T-cell (primary cell): ENCODE measurements at regions not wholly inside any gene's neighbourhood (a gene's known extent, or its start where the extent isn't known, plus 50 kb on each side); places are given as distances from the start of the nearest gene placed in this dataset.
"Not testable (repeated sequence)": the region's sequence is repeated elsewhere in the genome, so short reads cannot be mapped to it uniquely, and the experiment has no call there.

Experiments
- ATAC-seq, 4 experiments: fragments of 200-7000 bp in 3 of 4; fragments of 150-1000 bp in 1 of 4; cut with Tn5 transposase; replicated peaks in 1 of 4; 1 replicate in 3 of 4; 2 replicates in 1 of 4; pipeline ENCODE4 v1.10.0; 2021; ENCODE audit warnings: moderate library complexity in 3 of 4, mild to moderate bottlenecking in 2 of 4, moderate number of reproducible peaks in 1 of 4
- CTCF ChIA-PET, 2 donors: fragments of 300-600 bp; sonication (Branson Sonifier 250); formaldehyde crosslinking; loops; one replicate each; lab custom pipeline; 2022; ENCODE audit warnings: antibody characterized with exemption in 2 of 2; lab: Charles Lee
- POLR2A ChIA-PET, 2 donors: fragments of 300-600 bp; sonication (Branson Sonifier 250); formaldehyde crosslinking; loops; one replicate each; lab custom pipeline; 2022; ENCODE audit warnings: antibody characterized with exemption in 2 of 2; lab: Charles Lee
- DNase-seq, 35 experiments: peaks; one replicate each; pipeline versions ENCODE4 v3.0.0 to v3.0.0-alpha.2; 2013 to 2023
- H3K27ac ChIP-seq: one replicate; pipeline ENCODE4 v1.5.1; 2013; ENCODE audit warnings: low read length
- H3K27me3 ChIP-seq, 2 experiments: replicated peaks in 1 of 2; 1 replicate in 1 of 2; 2 replicates in 1 of 2; pipeline versions ENCODE4 v1.6.1 to v1.7.0; 2013; ENCODE audit warnings: low read length in 1 of 2, mixed read lengths in 1 of 2; ENCODE audit not compliant: control insufficient read depth in 2 of 2, insufficient read depth in 2 of 2; ENCODE audit errors: extremely low read depth in 1 of 2
- H3K36me3 ChIP-seq, 2 donors: 1 replicate in 1 of 2; 2 replicates in 1 of 2; pipeline versions ENCODE4 v1.6.1 to v1.7.0; 2013; ENCODE audit warnings: low read length in 1 of 2; ENCODE audit not compliant: control insufficient read depth in 2 of 2, insufficient read depth in 1 of 2; ENCODE audit errors: extremely low read depth in 1 of 2
- H3K4me1 ChIP-seq, 2 experiments: 1 replicate in 1 of 2; 2 replicates in 1 of 2; pipeline versions ENCODE4 v1.6.1 to v1.7.0; 2013; ENCODE audit warnings: low read length in 2 of 2, mixed read lengths in 1 of 2; ENCODE audit not compliant: insufficient read depth in 2 of 2, control insufficient read depth in 1 of 2; ENCODE audit errors: extremely low read depth in 1 of 2
- H3K4me3 ChIP-seq, 2 donors: 1 replicate in 1 of 2; 2 replicates in 1 of 2; pipeline versions ENCODE4 v1.5.1 to v1.7.0; 2013; ENCODE audit warnings: mild to moderate bottlenecking in 2 of 2, low read length in 1 of 2, moderate library complexity in 1 of 2; ENCODE audit not compliant: control insufficient read depth in 1 of 2; ENCODE audit errors: extremely low read depth in 1 of 2
- H3K9me3 ChIP-seq: 2 replicates; pipeline ENCODE4 v1.7.0; 2013
- H3K27ac Mint-ChIP-seq, 2 donors: one replicate each; pipeline ENCODE4 v1.8.0; 2020 to 2021; ENCODE audit warnings: mild to moderate bottlenecking in 2 of 2, mixed read lengths in 2 of 2
- H3K27me3 Mint-ChIP-seq, 2 donors: one replicate each; pipeline ENCODE4 v1.8.0; 2021 to 2022; ENCODE audit warnings: mixed read lengths in 2 of 2
- H3K36me3 Mint-ChIP-seq: one replicate; pipeline ENCODE4 v1.8.0; 2021; ENCODE audit warnings: mixed read lengths
- H3K4me1 Mint-ChIP-seq, 3 donors: one replicate each; pipeline ENCODE4 v1.8.0; 2020 to 2022; ENCODE audit warnings: mixed read lengths in 3 of 3, mild to moderate bottlenecking in 1 of 3
- H3K4me3 Mint-ChIP-seq, 3 donors: one replicate each; pipeline ENCODE4 v1.8.0; 2020 to 2022; ENCODE audit warnings: mild to moderate bottlenecking in 3 of 3, mixed read lengths in 3 of 3, moderate library complexity in 3 of 3
- H3K9me3 Mint-ChIP-seq, 3 donors: one replicate each; pipeline ENCODE4 v1.8.0; 2020 to 2022; ENCODE audit warnings: mixed read lengths in 3 of 3
- WGBS: methylation state at CpG from one replicate; pipeline ENCODE4 v1.1.5; 2013; ENCODE audit warnings: missing lambda C conversion rate; ENCODE audit not compliant: insufficient coverage; 5-methylcytosine and 5-hydroxymethylcytosine counted together

DNA sequence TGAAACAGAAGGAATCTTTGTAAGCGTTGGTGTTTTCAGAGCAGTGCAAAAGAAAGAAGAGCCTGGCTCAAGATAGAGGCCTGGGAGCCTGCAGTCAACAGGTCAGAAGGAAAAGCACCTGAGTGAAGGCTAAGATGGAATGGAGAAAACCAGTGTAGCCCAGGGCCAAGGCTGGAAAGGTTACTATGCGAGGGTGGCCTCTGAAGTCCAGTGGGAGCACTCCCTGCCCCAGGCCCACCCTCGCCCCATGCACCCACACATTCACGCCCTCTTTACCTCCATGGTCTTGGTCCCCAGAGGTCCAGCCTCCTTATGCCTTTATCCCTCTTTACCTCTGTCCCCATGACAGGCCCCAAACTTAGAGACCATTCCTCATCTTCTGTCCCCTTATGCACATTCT, 169.2 kb upstream of the ZNF644 start:
- H3K27ac Mint-ChIP-seq: no peak overlapping the region
- Histone ChIP-seq H3K4me3 (no peak overlapping the region), H3K4me1 (no peaks in the 10 kb centered on the region), H3K36me3 (no peaks in the 10 kb centered on the region), H3K27me3 (peaks cover 0 to 13% of the 10 kb centered on the region in 2 experiments), H3K27ac (no peak overlapping the region), H3K9me3 (no peaks in the 10 kb centered on the region)
- no peaks in the 10 kb centered on the region for H3K4me1 Mint-ChIP-seq
- no peak for ATAC-seq
- H3K9me3 Mint-ChIP-seq: peaks cover under 1 to 9% (median 5%) of the 10 kb centered on the region in 3 donors
- CTCF ChIA-PET: no interaction called here
- POLR2A ChIA-PET: interaction anchor here in 1 of 2 donors (0.7 kb wide), 1 partner anchor 15 kb away, joined by 5 read pairs; no protein-coding TSS in a partner anchor
- 84% methylated on average over 4 of the region's 4 CpGs for WGBS
- no peaks in the 10 kb centered on the region for H3K36me3 Mint-ChIP-seq
- DNase-seq: no peak
- H3K4me3 Mint-ChIP-seq: no peak overlapping the region
- H3K27me3 Mint-ChIP-seq: peaks cover 27 to 31% of the 10 kb centered on the region in 2 donors

DNA sequence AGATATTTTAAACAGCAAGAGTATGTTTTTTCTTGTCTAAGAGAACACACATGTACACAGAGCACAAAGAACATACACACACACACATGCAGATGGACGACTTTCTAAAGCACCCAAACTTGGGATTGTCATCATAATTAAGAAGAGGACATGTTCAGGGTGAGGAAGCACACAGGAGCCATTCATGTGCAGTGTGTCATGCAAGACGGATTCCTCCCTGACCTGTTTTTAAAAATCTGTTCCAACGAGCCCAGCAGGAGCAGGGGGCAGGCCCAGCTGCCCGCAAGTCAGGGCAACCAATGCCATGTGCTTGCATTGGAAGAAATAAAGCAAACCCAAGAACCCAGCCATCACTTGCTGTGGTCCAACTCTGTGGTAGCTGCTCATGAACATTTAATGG, 167.3 kb upstream of the ZNF644 start:
- CTCF ChIA-PET: no interaction called here
- POLR2A ChIA-PET: no interaction called here
- Mint-ChIP-seq H3K4me1 (no peaks in the 10 kb centered on the region), H3K36me3 (no peaks in the 10 kb centered on the region), H3K9me3 (peaks cover 6 to 18% (median 15%) of the 10 kb centered on the region in 3 donors), H3K27me3 (peaks cover 30 to 32% of the 10 kb centered on the region in 2 donors), H3K27ac (no peak overlapping the region), H3K4me3 (no peak overlapping the region)
- Histone ChIP-seq H3K27ac (no peak overlapping the region), H3K4me1 (no peaks in the 10 kb centered on the region), H3K4me3 (no peak overlapping the region), H3K9me3 (no peaks in the 10 kb centered on the region), H3K27me3 (peaks cover 0 to 13% of the 10 kb centered on the region in 2 experiments), H3K36me3 (no peaks in the 10 kb centered on the region)
- DNase-seq: no peak
- ATAC-seq: no peak
- WGBS: 74% methylated on average over 3 of the region's 4 CpGs

DNA sequence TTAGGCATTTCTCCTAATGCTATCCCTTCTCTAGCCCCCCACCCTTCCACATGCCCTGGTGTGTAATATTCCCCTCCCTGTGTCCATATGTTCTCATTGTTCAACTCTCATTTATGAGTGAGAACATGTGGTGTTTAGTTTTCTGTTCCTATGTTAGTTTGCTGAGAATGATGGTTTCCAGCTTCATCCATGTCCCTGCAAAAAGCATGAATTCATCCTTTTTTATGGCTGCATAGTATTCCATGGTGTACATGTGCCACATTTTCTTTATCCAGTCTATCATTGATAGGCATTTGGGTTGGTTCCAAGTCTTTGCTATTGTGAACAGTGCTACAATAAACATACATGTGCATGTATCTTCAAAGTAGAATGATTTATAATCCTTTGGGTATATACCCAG, 161.0 kb upstream of the ZNF644 start:
- ATAC-seq, H3K36me3 ChIP-seq, H3K4me1 Mint-ChIP-seq, H3K27me3 ChIP-seq, H3K9me3 ChIP-seq, POLR2A ChIA-PET, H3K4me3 Mint-ChIP-seq, CTCF ChIA-PET, H3K36me3 Mint-ChIP-seq, H3K27ac ChIP-seq, H3K27ac Mint-ChIP-seq, DNase-seq, H3K4me3 ChIP-seq, H3K4me1 ChIP-seq: not testable (repeated sequence)
- Mint-ChIP-seq H3K9me3 (peaks cover 10 to 24% (median 17%) of the 10 kb centered on the region in 3 donors), H3K27me3 (peaks cover 6 to 21% of the 10 kb centered on the region in 2 donors)

- H3K4me1 Mint-ChIP-seq: no peaks in the 10 kb centered on the region
- no peaks in the 10 kb centered on the region for H3K36me3 ChIP-seq
- no peaks in the 10 kb centered on the region for H3K36me3 Mint-ChIP-seq
- ChIA-PET CTCF (interaction anchor here in 1 of 2 donors (1.0 kb wide), 1 partner anchor 10 kb away, joined by 5 read pairs; no protein-coding TSS in a partner anchor), POLR2A (interaction anchor here in 1 of 2 donors (0.6 kb wide), 1 partner anchor 1694 kb away, joined by 3 read pairs; no protein-coding TSS in a partner anchor)
- H3K9me3 ChIP-seq: no peaks in the 10 kb centered on the region
- no peak overlapping the region for H3K4me3 Mint-ChIP-seq
- H3K4me3 ChIP-seq: no peak overlapping the region
- H3K27ac ChIP-seq: no peak overlapping the region
- DNase-seq (no peak), ATAC-seq (no peak)
- H3K27ac Mint-ChIP-seq: no peak overlapping the region
- no CpG with 5 or more reads among the region's 1 CpG for WGBS
- H3K9me3 Mint-ChIP-seq: no peaks in the 10 kb centered on the region
- no peaks in the 10 kb centered on the region for H3K4me1 ChIP-seq
- H3K27me3 Mint-ChIP-seq: peaks cover 26 to 42% of the 10 kb centered on the region in 2 donors
- H3K27me3 ChIP-seq: peaks cover 0 to 6% of the 10 kb centered on the region in 2 experiments
These were observed 154.4 kb upstream of the ZNF644 start for GRCh38 chr1:91176250-91176649.

- no peak for ATAC-seq
- Histone ChIP-seq H3K9me3 (no peaks in the 10 kb centered on the region), H3K4me1 (no peaks in the 10 kb centered on the region), H3K4me3 (no peak overlapping the region), H3K27me3 (peaks cover 0 to 6% of the 10 kb centered on the region in 2 experiments), H3K27ac (no peak overlapping the region), H3K36me3 (no peaks in the 10 kb centered on the region)
- no CpG with 5 or more reads among the region's 3 CpGs for WGBS
- ChIA-PET POLR2A (no interaction called here), CTCF (no interaction called here)
- Mint-ChIP-seq H3K9me3 (no peaks in the 10 kb centered on the region), H3K4me1 (no peaks in the 10 kb centered on the region), H3K27ac (no peak overlapping the region), H3K4me3 (no peak overlapping the region), H3K36me3 (no peaks in the 10 kb centered on the region), H3K27me3 (peaks cover 27 to 43% of the 10 kb centered on the region in 2 donors)
- no peak for DNase-seq
These were observed 152.9 kb upstream of the ZNF644 start for GRCh38 chr1:91174734-91175133.

GRCh38 chr1:91173346-91173890, 151.6 kb upstream of the ZNF644 start:
- Histone ChIP-seq H3K9me3 (no peaks in the 10 kb centered on the region), H3K36me3 (no peaks in the 10 kb centered on the region), H3K4me3 (no peak overlapping the region), H3K4me1 (no peaks in the 10 kb centered on the region), H3K27ac (no peak overlapping the region), H3K27me3 (peaks cover 0 to 6% of the 10 kb centered on the region in 2 experiments)
- DNase-seq (no peak), ATAC-seq (no peak)
- Mint-ChIP-seq H3K4me1 (no peaks in the 10 kb centered on the region), H3K27ac (no peak overlapping the region), H3K27me3 (peaks cover 27 to 35% of the 10 kb centered on the region in 2 donors), H3K4me3 (no peak overlapping the region), H3K36me3 (no peaks in the 10 kb centered on the region), H3K9me3 (no peaks in the 10 kb centered on the region)
- ChIA-PET CTCF (interaction anchor here in 1 of 2 donors (1.0 kb wide), 1 partner anchor 710 kb away, joined by 4 read pairs; no protein-coding TSS in a partner anchor), POLR2A (no interaction called here)
- 70% methylated on average over 9 of the region's 9 CpGs for WGBS
